HG02870 (cell line): ENCODE measurements at regions not wholly inside any gene's neighbourhood (a gene's known extent, or its start where the extent isn't known, plus 50 kb on each side); places are given as distances from the start of the nearest gene placed in this dataset.
"Not testable (repeated sequence)": the region's sequence is repeated elsewhere in the genome, so short reads cannot be mapped to it uniquely, and the experiment has no call there.

ENCODE experiments used
- ATAC-seq: cut with Tn5 transposase; IDR thresholded peaks from one replicate; pipeline ENCODE4 v1.9.1; 2021; ENCODE audit warnings: mild to moderate bottlenecking, moderate library complexity; ENCODE audit not compliant: unreplicated experiment

DNA sequence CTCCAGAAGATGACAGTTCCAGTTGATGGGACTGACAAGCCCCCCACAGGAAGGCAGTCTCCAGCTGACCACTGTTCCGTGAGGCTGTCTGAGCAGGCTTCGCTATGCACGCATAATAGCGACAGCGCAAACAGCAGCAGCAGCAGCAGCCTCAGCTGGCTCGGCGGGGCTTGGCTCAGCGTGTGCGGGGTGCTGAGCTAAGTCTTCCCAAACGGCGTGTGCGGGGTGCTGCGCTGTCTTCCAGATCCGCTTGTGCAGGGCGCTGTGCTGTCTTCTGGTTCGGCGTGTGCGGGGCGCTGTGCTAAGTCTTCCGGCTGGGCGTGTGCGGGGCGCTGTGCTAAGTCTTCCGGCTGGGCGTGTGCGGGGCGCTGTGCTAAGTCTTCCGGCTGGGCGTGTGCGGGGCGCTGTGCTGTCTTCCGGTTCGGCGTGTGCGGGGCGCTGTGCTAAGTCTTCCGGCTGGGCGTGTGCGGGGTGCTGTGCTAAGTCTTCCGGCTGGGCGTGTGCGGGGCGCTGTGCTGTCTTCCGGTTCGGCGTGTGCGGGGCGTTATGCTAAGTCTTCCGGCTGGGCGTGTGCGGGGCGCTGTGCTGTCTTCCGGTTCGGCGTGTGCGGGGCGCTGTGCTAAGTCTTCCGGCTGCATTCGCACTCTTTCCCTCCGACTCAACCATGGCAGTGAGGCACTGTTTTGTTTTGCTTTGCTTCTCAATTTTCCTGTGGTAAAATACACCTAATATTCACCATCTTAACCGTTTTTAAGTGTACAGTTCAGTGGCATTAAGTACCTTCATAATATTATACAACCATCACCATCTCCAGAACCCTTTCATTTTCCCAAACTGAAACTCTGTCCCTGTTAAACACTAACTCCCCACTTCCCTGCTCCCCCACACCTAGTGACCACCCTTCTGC, 156.1 kb downstream of the BMP7 start:
- not testable (repeated sequence) for ATAC-seq

DNA sequence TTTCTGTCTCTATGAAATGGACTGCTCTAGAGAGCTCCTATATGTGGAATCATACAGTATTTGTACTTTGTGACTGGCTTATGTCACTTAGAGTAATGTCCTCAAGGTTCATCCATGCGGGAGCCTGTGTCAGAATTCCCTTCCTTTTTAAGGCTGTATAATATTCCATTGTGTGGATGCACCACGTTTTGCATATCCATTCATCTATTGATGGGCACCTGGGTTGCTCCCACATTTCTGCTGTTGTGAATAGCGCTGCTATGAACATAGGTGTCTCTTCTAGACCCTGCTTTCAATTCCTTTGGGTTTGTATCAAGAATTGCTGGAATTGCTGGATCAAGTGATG, 155.4 kb downstream of the BMP7 start:
- no peak for ATAC-seq

DNA sequence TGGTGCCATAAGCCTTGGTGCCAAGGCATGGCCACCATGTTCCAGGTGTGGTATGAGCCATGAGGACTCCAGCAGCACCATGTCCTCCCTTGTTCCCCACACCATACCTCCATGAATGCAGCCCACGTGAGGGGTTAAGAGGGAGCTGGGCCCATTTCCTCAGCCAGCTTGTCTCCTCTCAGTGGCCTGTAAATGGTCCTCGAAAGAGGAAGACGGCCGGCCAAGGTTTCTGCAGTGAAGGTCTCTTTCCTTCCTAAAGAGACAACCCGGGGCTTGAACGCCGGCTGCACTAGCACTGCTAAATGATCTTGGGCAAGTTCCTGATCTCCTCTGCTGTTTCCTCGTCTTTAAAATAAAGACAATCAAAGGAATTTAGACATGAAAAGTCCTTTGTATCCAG, 154.0 kb downstream of the BMP7 start:
- no peak for ATAC-seq

DNA sequence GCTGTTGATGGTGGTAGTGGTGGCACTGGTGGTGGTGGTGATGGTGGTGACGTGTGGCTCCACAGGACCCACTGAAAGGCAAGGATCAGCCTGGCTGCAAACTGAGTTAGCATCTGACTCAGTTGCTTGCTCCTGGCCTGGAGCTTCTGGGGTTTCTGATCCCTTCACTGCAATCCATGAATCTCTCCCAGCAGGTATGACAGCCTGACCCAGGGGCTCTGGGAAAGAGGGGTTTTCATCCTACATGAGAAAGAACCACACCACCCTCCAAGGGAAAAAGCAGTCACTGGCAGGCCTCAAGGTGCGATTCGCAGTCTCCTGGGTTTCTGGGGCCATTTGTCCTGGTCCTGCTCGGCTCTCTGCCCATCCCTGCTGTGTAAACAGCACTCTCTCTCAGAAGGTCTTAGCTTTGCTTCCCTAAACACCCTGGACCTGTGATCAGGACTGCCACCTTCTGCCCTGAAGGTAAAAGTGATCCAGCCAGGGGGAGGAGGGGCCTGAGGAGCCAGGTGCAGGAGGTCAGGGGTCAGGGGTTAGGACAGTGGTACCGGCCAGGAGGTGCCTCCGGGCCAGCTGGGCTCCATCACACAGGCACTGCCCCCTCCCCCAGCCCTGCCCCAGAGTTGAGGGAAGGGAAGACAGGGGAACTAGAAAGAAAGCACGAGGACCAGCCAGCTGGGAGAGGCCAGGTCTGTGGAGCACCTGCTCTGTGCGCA, 152.0 kb downstream of the BMP7 start:
- ATAC-seq = no peak

DNA sequence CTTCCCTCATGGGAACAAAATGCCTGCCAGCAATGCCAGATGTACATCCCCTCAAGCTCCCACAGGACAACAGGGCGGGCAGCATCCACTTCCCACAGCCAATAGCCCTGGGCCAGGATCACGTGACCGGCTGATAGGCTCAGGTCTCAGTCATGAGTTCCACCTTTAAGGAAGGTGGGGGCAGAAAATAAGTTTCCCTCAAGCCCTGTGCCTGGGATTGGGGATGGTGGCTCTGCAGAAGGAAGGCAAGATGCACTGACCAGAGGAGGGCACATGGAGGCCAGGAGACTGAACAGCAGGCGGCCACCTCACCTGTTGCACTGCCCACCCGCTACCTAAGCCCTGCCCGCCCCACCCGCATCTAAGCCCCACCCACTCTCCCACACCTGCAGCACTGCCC, 149.1 kb downstream of the BMP7 start:
- ATAC-seq = no peak

DNA sequence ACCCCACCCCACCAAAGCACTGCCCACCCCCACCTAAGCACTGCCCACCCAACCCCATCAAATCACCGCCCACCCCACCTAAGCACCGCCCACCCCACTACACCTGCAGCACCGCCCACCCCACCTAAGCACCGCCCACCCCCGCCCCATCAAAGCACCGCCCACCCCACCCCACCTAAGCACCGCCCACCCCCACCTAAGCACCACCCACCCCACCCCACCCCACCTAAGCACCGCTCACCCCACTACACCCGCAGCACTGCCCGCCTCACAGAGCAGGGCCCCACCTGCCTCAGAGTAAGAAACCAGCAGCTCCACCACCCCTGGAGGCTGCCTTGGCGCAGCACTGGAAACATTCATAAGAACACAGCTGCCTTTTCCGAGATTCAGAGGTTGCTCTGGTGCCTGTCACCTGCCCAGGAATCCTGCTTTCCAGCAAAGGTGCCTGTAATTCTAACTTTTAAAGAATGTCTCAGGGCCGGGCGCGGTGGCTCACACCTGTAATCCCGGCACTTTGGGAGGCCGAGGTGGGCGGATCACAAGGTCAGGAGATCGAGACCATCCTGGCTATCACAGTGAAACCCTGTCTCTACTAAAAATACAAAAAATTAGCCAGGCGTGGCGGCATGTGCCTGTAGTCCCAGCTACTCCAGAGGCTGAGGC, 148.2 kb downstream of the BMP7 start:
- no peak for ATAC-seq
